A549 (cell line): ENCODE measurements at regions not wholly inside any gene's neighbourhood (a gene's known extent, or its start where the extent isn't known, plus 50 kb on each side); places are given as distances from the start of the nearest gene placed in this dataset.

Experiments used
- BCL3 ChIP-seq: fragments of >200 bp; sonication (Bioruptor Twin); formaldehyde crosslinking; IDR thresholded peaks from 3 replicates; pipeline ENCODE4 v1.6.1; 2016
- BHLHE40 ChIP-seq: IDR thresholded peaks from 2 replicates; pipeline ENCODE4 v1.6.1; 2012; ENCODE audit warnings: low read depth, low read length, inconsistent platforms
- CTCF ChIP-seq: fragments of >200 bp; sonication (Bioruptor Twin); formaldehyde crosslinking; IDR thresholded peaks from 3 replicates; pipeline ENCODE4 v1.5.1; 2016
- HOXB5 ChIP-seq: fragments of 250-450 bp; sonication (Bioruptor Pico); IDR thresholded peaks from 2 replicates; pipeline ENCODE4 v1.5.0; 2020; ENCODE audit warnings: mild to moderate bottlenecking, moderate library complexity
- JUNB ChIP-seq: fragments of >200 bp; sonication (Bioruptor Twin); formaldehyde crosslinking; IDR thresholded peaks from 2 replicates; pipeline ENCODE4 v1.6.1; 2016
- KDM5A ChIP-seq: fragments of 200-600 bp; sonication (generic); IDR thresholded peaks from 2 replicates; pipeline ENCODE4 v1.6.1; 2016; ENCODE audit warnings: antibody characterized with exemption, mild to moderate bottlenecking
- MAX ChIP-seq: IDR thresholded peaks from 2 replicates; pipeline ENCODE4 v1.6.1; 2012
- PBX3 ChIP-seq: IDR thresholded peaks from 2 replicates; pipeline ENCODE4 v1.6.1; 2012
- POLR2A ChIP-seq: IDR thresholded peaks from 2 replicates; pipeline ENCODE4 v1.6.1; 2012; ENCODE audit warnings: mild to moderate bottlenecking, low read length
- RAD21 ChIP-seq, 2 experiments: fragments of >200 bp in 1 of 2; sonication (Bioruptor Twin) in 1 of 2; formaldehyde crosslinking in 1 of 2; IDR thresholded peaks in 1 of 2; conservative IDR thresholded peaks in 1 of 2; 2 replicates in 1 of 2; 3 replicates in 1 of 2; pipeline ENCODE4 v1.6.1; 2012 to 2018; ENCODE audit warnings: inconsistent platforms in 1 of 2
- REST ChIP-seq: fragments of 200-600 bp; sonication (generic); IDR thresholded peaks from 2 replicates; pipeline ENCODE4 v1.6.1; 2016; ENCODE audit warnings: antibody characterized with exemption, mild to moderate bottlenecking, moderate library complexity
- SMC3 ChIP-seq: fragments of >200 bp; sonication (Bioruptor Twin); formaldehyde crosslinking; IDR thresholded peaks from 3 replicates; pipeline ENCODE4 v1.6.1; 2018; ENCODE audit warnings: inconsistent platforms
- USF2 ChIP-seq: fragments of 450-650 bp; IDR thresholded peaks from 2 replicates; pipeline ENCODE4 v1.6.1; 2014; ENCODE audit warnings: antibody characterized with exemption
- ZFP36 ChIP-seq: fragments of 450-650 bp; IDR thresholded peaks from 2 replicates; pipeline ENCODE4 v1.6.1; 2014; ENCODE audit warnings: borderline replicate concordance; ENCODE audit not compliant: partially characterized antibody

GRCh38 chr5:159751459-159751858 lies 164.8 kb upstream of the ADRA1B start:
- no peak for TF ChIP-seq SMC3
- no peak for TF ChIP-seq CTCF
- TF ChIP-seq BHLHE40 = no peak
- no peak for TF ChIP-seq JUNB
- TF ChIP-seq REST = no peak
- TF ChIP-seq PBX3 = no peak
- no peak for TF ChIP-seq ZFP36
- TF ChIP-seq POLR2A = no peak
- no peak for TF ChIP-seq HOXB5 (CRISPR knock-in tag)
- no peak for TF ChIP-seq USF2
- TF ChIP-seq BCL3 = no peak
- TF ChIP-seq RAD21 (conservative IDR thresholded peaks at IDR 0.05 in 1 of 2, IDR thresholded peaks at IDR 0.05 in 1 of 2) = no peak
- TF ChIP-seq KDM5A = no peak
- TF ChIP-seq MAX = no peak
